Activated T-helper 1 cell treated with Interleukin-2 at 50 U/mL for 16 hours (primary cell): ENCODE measurements at regions not wholly inside any gene's neighbourhood (a gene's known extent, or its start where the extent isn't known, plus 50 kb on each side); places are given as distances from the start of the nearest gene placed in this dataset.
"Not testable (repeated sequence)": the region's sequence is repeated elsewhere in the genome, so short reads cannot be mapped to it uniquely, and the experiment has no call there.

Experiments used
- DNase-seq: peaks from one replicate; pipeline ENCODE4 v3.0.0-alpha.2; 2020; ENCODE audit warnings: low read depth

GRCh38 chr12:131619106-131619642 is 91.7 kb upstream of the SFSWAP start:
- DNase-seq, result no peak

- DNase-seq, result no peak
Measured at GRCh38 chr12:131619736-131620506, 91.0 kb upstream of the SFSWAP start.

- no peak for DNase-seq
Measured at GRCh38 chr12:131620520-131620919, 90.4 kb upstream of the SFSWAP start.

GRCh38 chr12:131620946-131621681 is 89.8 kb upstream of the SFSWAP start:
- no peak for DNase-seq

- DNase-seq, result no peak
Measured at GRCh38 chr12:131621701-131622421, 89.0 kb upstream of the SFSWAP start.

- no peak for DNase-seq
Measured at GRCh38 chr12:131622422-131622955, 88.4 kb upstream of the SFSWAP start.

- not testable (repeated sequence) for DNase-seq
Measured at GRCh38 chr12:131623404-131624368, 87.2 kb upstream of the SFSWAP start.

GRCh38 chr12:131624369-131624739 is 86.5 kb upstream of the SFSWAP start:
- DNase-seq, result not testable (repeated sequence)

- not testable (repeated sequence) for DNase-seq
Measured at GRCh38 chr12:131624756-131625501, 86.0 kb upstream of the SFSWAP start.

- not testable (repeated sequence) for DNase-seq
Measured at GRCh38 chr12:131625966-131626722, 84.7 kb upstream of the SFSWAP start.

GRCh38 chr12:131627151-131628022 is 83.5 kb upstream of the SFSWAP start:
- DNase-seq, result peak; percentile 36

- no peak for DNase-seq
Measured at GRCh38 chr12:131628023-131628740, 82.7 kb upstream of the SFSWAP start.

GRCh38 chr12:131628766-131629448 is 82.0 kb upstream of the SFSWAP start:
- no peak for DNase-seq

- no peak for DNase-seq
Measured at GRCh38 chr12:131631230-131631629, 79.7 kb upstream of the SFSWAP start.

GRCh38 chr12:131631889-131632651 is 78.8 kb upstream of the SFSWAP start:
- DNase-seq, result not testable (repeated sequence)

GRCh38 chr12:131632652-131633023 is 78.3 kb upstream of the SFSWAP start:
- not testable (repeated sequence) for DNase-seq
